Effector memory CD8-positive, alpha-beta T cell (primary cell): ENCODE measurements at regions not wholly inside any gene's neighbourhood (a gene's known extent, or its start where the extent isn't known, plus 50 kb on each side); places are given as distances from the start of the nearest gene placed in this dataset.

Experiments used
- ATAC-seq: fragments of 150-1000 bp; cut with Tn5 transposase; replicated peaks from 2 replicates; pipeline ENCODE4 v1.10.0; 2021; ENCODE audit warnings: mild to moderate bottlenecking, moderate library complexity
- DNase-seq, 3 experiments: peaks; one replicate each; pipeline ENCODE4 v3.0.0; 2021
- H3K27ac Mint-ChIP-seq, 2 donors: one replicate each; pipeline ENCODE4 v1.8.0; 2022; ENCODE audit warnings: mild to moderate bottlenecking in 2 of 2, mixed read lengths in 2 of 2, moderate library complexity in 2 of 2
- H3K27me3 Mint-ChIP-seq, 2 donors: one replicate each; pipeline ENCODE4 v1.8.0; 2022; ENCODE audit warnings: mixed read lengths in 2 of 2
- H3K36me3 Mint-ChIP-seq: one replicate; pipeline ENCODE4 v1.8.0; 2022; ENCODE audit warnings: mild to moderate bottlenecking, moderate library complexity, mixed read lengths; ENCODE audit not compliant: insufficient read depth
- H3K4me1 Mint-ChIP-seq, 2 donors: one replicate each; pipeline ENCODE4 v1.8.0; 2022; ENCODE audit warnings: low read depth in 2 of 2, mixed read lengths in 2 of 2
- H3K4me3 Mint-ChIP-seq, 2 donors: one replicate each; pipeline ENCODE4 v1.8.0; 2022; ENCODE audit warnings: mild to moderate bottlenecking in 2 of 2, mixed read lengths in 2 of 2, moderate library complexity in 2 of 2
- H3K9me3 Mint-ChIP-seq, 2 donors: one replicate each; pipeline ENCODE4 v1.8.0; 2022; ENCODE audit warnings: mixed read lengths in 2 of 2

DNA sequence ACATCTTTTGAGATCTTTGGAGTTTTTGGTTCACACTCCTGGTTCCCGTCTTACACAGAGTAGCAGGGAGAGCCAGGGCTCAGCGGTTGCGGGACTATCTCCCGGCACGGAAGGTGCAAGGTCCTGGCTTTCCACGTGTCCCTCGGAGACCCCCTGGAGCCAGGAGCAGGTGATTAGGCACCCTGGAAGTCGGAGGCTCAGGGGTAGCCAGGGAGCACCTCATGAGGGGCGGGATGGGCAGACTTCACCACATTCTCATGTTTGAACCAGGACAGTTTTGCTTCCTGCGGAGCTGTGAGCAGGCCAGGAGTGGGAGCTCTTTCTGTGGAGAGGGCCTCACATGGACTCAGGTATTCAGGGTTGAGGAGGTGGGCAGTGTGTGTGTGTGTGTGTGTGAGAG, 273.7 kb upstream of the IRX1 start:
- Mint-ChIP-seq H3K27ac (no peak overlapping the region), H3K36me3 (no peaks in the 10 kb centered on the region), H3K4me1 (no peaks in the 10 kb centered on the region), H3K27me3 (no peaks in the 10 kb centered on the region), H3K4me3 (no peak overlapping the region), H3K9me3 (no peaks in the 10 kb centered on the region)
- no peak for DNase-seq
- no peak for ATAC-seq

DNA sequence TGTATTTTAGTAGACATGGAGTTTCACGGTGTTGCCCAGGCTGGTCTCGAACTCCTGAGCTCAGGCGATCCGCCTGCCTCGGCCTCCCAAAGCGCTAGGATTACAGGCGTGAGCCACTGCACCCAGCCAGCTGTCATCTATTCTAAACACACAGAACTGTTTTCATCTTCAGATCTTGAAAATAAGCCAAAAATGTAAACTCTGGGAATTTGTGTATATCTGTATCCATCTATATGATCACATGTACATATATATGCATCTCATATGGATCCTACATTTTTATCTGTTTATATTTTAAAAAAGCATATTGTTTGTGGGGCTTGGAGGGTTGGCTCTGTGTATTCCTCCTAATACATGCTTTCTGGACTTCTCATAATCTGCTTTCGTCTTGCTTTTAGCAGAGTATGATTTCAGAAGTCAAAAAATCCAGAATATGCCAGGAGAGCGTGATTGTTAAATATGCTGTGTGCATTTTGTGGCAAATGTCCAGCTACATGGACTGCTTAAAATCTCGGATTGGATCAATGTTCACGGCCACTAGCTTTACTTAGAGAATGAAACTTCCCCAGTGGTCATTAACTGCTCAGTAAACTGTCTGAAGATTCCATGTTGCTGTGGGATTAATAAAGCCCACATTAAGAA, 274.4 kb upstream of the IRX1 start:
- no peaks in the 10 kb centered on the region for H3K9me3 Mint-ChIP-seq

DNA sequence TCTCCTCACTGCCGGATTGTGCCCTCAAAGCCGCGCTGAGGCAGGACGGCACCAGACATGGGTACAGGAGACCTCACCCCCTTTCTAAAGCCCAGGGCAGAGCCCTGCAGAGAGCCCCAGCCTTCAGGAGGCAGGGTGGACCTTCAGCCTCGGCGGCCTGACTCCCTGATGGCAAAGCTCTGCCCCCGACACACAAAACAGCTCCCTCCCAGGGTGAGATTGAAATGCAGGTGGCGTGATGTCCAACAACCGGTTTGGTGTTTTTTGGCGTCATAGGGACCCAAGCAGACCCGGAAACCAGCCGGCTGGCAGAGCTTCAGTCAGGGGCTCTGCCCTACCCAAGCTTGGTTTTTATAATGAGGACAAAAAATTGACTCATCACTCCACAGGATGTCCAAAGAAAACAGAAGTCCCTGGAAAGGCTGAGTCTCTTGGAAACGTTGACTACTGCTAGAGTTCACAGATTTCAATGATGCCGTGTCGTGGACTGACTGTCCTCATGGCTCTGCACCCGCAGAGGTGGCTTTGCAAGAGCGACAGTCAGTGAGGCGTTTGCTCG, 275.2 kb upstream of the IRX1 start:
- Mint-ChIP-seq H3K9me3 (no peaks in the 10 kb centered on the region), H3K4me1 (no peaks in the 10 kb centered on the region), H3K36me3 (no peaks in the 10 kb centered on the region), H3K27ac (no peak overlapping the region), H3K4me3 (no peak overlapping the region), H3K27me3 (no peaks in the 10 kb centered on the region)
- ATAC-seq: no peak
- DNase-seq: no peak

More for the DNA sequence above, 274.4 kb upstream of the IRX1 start:
- Mint-ChIP-seq H3K4me1 (no peaks in the 10 kb centered on the region), H3K27ac (no peak overlapping the region), H3K27me3 (no peaks in the 10 kb centered on the region), H3K4me3 (no peak overlapping the region), H3K36me3 (no peaks in the 10 kb centered on the region)
- DNase-seq: no peak
- no peak for ATAC-seq

DNA sequence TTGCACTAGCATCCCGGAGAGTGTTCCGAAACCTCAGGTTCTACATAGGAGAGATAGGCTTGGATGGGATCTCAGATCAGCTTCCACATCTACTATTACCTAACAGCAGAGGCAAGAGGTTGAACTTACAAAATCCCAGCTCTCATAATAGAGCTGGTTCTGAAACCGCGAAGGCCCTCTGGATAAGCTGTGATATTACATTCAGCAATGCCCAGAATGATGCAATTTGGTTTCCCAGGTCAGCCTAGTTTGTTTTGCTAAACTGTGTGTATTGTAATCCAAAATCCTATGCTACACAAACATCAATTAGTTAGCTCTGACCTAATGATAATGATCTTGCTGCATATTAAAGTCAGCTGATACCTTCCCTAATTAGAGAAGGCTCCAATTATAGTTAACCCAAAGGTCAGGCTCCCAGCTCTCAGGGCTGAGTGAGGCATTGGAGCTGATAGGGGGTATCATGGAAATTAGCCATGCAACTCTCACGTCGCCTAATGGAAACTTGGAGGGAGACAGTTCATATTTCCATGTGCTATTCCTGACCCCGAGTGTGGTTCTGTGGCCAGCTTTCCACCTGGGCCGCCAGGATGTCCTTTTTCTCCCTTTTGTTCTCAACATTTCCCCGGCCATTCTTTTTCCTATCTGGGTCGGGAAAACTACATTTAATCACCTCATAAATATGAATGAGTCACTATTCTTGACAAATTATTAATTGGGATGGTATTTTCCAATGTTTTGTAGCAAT, 278.4 kb upstream of the IRX1 start:
- no peak overlapping the region for H3K4me3 Mint-ChIP-seq
- no peak overlapping the region for H3K27ac Mint-ChIP-seq
- no peaks in the 10 kb centered on the region for H3K4me1 Mint-ChIP-seq
- DNase-seq (no peak), ATAC-seq (no peak)
- H3K36me3 Mint-ChIP-seq: no peaks in the 10 kb centered on the region
- H3K27me3 Mint-ChIP-seq: no peaks in the 10 kb centered on the region
- H3K9me3 Mint-ChIP-seq: no peaks in the 10 kb centered on the region

DNA sequence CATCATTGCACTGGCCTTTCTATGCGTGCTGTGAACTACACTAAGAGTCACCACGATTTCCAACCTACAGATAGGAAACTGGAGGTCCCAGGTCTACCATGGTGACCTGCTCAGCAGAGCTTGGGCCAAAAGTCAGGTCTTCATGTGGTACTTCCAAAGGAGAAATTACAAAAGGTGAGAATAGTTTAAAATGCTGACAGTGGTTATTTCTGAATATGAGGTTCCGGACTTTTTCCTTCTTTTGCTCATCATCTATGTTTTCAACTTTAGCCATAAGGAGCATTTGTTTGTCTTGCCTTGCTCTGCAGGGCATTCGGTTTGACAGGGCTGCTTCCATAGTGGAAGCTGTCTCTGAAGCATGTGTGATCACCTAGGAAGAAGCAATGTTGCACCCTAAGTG, 282.1 kb upstream of the IRX1 start:
- ATAC-seq (no peak), DNase-seq (no peak)
- Mint-ChIP-seq H3K27me3 (no peaks in the 10 kb centered on the region), H3K9me3 (peaks cover 0 to 3% of the 10 kb centered on the region in 2 donors), H3K4me1 (no peaks in the 10 kb centered on the region), H3K36me3 (no peaks in the 10 kb centered on the region), H3K4me3 (no peak overlapping the region), H3K27ac (no peak overlapping the region)

DNA sequence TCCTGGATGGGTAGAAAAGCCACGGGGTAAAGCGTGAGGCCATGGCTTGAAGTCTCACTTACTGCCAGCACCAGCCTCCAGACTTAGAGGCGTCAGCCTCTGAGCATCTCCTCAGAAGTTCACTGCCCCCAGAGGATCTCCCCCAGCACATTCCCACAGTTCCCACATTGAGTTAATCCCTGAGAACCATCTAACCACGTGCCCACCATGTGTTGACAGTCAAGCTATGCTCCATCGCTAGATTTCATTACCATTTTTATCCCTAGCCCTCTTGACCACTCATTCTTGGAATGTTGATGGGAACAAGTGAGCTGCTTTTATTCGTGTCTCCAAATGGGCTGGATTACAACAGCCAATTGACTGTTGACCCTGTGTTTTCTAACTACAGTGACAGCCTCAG, 283.3 kb upstream of the IRX1 start:
- Mint-ChIP-seq H3K4me3 (no peak overlapping the region), H3K36me3 (no peaks in the 10 kb centered on the region), H3K4me1 (no peaks in the 10 kb centered on the region), H3K27ac (no peak overlapping the region), H3K9me3 (peaks cover 0 to 3% of the 10 kb centered on the region in 2 donors), H3K27me3 (no peaks in the 10 kb centered on the region)
- no peak for ATAC-seq
- no peak for DNase-seq

DNA sequence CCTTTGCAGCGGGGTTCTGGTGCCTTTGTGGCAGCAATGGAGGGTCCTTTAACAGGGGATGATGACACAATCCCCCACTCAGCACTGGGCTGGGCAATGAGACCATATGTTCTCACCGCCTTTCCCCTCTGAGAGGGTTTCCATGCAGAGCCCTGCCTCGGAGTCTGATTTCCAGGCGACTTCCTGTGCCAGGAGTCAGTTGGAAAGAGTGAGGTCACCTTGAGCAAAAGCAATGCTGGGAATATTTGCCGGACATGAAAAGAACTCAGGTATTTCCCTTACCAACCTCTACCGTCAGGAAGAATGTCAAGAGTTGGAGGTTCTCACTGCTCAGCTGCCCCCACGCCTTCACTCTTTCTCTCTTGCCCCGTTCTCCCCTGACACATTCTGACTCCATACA, 284.2 kb upstream of the IRX1 start:
- no peaks in the 10 kb centered on the region for H3K4me1 Mint-ChIP-seq
- no peaks in the 10 kb centered on the region for H3K27me3 Mint-ChIP-seq
- no peak overlapping the region for H3K4me3 Mint-ChIP-seq
- DNase-seq (no peak), ATAC-seq (no peak)
- peaks cover 0 to 3% of the 10 kb centered on the region in 2 donors for H3K9me3 Mint-ChIP-seq
- no peaks in the 10 kb centered on the region for H3K36me3 Mint-ChIP-seq
- no peak overlapping the region for H3K27ac Mint-ChIP-seq

DNA sequence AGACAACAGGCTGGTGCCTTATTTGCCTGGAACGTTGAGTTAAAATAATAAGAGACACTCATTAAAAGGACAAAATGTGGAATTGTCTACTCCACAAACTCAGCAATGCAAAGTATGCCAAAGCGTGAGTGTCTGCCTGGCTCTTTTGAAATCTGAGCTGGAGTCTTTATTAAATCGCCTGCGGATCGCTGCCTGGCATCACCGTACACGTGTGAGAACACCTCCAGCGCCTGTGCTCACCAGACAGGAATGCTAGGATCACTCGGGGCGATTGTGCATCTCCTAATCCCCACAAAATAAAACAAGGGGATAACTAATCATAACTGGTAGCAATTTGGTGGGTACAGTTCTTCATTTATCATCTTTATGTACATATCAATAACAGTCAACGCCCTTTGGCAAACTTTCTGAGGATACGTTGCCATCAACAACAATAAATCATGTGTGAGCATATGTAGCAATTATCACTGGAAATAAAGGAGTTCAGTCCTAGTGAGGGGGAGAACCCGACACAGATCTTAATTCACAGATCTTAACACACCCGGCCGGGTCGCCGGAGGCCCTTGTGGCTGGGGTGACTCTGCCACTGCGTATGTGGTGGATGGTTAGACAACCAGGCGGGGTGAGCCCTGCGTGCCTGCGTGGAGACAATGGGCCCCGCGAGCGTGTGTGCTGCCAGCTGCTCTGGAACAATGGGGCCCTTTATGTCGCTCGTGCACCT, 284.9 kb upstream of the IRX1 start:
- H3K36me3 Mint-ChIP-seq: no peaks in the 10 kb centered on the region
- DNase-seq: no peak
- H3K9me3 Mint-ChIP-seq: peaks cover 0 to 3% of the 10 kb centered on the region in 2 donors
- H3K27ac Mint-ChIP-seq: no peak overlapping the region
- H3K4me1 Mint-ChIP-seq: no peaks in the 10 kb centered on the region
- H3K4me3 Mint-ChIP-seq: no peak overlapping the region
- no peak for ATAC-seq
- no peaks in the 10 kb centered on the region for H3K27me3 Mint-ChIP-seq

DNA sequence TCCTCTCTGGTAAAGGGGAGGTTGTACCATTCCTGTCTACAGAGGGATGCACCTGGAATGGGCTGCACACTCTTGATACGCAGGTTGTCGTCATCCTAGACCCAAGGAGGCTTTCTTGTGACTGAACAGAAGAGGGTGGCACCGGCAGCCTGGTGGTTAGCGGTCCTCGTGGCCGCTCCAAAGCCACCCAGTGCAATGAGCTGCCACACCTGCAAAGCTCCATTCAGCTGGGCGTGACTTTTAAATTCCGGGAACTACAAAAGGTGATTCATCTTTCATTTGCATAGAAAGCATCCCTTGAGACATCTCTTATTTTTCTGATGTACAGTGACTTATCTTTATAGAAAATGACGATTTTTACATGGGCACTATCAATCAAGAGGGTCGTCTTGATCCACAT, 286.1 kb upstream of the IRX1 start:
- no peaks in the 10 kb centered on the region for H3K36me3 Mint-ChIP-seq
- no peak for DNase-seq
- no peaks in the 10 kb centered on the region for H3K27me3 Mint-ChIP-seq
- H3K4me1 Mint-ChIP-seq: no peaks in the 10 kb centered on the region
- ATAC-seq: no peak
- no peak overlapping the region for H3K4me3 Mint-ChIP-seq
- H3K27ac Mint-ChIP-seq: no peak overlapping the region
- peaks cover 5 to 8% of the 10 kb centered on the region in 2 donors for H3K9me3 Mint-ChIP-seq

DNA sequence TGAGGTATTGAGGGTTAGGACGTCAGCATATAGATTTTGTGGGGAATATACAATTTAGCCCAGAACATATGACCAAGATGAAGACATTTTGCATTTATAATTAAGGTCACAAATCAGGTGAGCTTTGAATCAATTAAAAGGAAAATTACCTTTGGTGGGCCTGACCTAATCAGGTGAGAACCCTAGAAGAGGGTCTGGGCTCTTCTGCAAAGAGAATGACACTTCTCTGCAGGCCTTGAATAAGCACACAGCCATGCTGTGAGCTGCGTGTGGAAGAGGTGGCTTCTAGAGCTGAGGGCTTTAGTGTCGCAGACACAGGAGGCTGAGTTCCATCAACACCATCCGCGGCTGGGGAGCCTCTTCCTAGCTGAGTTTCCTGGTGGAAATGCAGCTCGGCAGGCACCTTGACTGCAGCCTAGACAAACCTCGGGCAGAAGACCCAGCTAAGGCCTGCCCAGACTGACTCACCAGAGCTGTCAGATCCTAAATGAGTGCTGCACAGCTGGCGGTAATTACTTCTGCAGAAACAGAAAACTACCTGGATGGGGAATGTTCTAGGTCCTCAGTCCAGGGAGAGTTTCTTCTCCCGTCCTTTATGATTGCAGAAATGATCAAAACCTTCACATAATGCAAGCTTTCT, 287.5 kb upstream of the IRX1 start:
- peaks cover 5 to 8% of the 10 kb centered on the region in 2 donors for H3K9me3 Mint-ChIP-seq
- no peaks in the 10 kb centered on the region for H3K27me3 Mint-ChIP-seq
- no peaks in the 10 kb centered on the region for H3K4me1 Mint-ChIP-seq
- H3K36me3 Mint-ChIP-seq: no peaks in the 10 kb centered on the region
- H3K27ac Mint-ChIP-seq: no peak overlapping the region
- no peak overlapping the region for H3K4me3 Mint-ChIP-seq
- ATAC-seq (no peak), DNase-seq (no peak)

DNA sequence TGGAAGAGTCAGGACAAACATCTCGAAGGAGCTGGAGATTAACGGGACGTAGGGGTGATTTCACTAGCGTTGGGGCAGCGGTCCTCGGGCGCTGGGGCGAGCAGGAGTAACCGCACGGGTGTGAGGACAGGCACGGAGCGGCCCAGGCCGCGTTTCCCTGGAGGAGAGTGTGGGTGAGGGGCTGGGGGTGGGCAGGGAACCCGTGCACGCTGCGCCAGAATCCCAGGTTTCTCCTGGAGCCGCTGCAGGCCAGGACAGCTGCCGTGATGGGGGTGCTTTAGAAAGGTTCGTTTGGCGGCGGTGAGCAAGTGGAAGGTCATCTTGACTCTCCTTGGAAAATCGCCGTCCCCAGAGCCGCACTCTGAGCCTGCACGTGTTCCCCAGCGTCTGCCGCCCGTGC, 290.2 kb upstream of the IRX1 start:
- no peak overlapping the region for H3K4me3 Mint-ChIP-seq
- peaks cover 2 to 8% of the 10 kb centered on the region in 2 donors for H3K9me3 Mint-ChIP-seq
- no peaks in the 10 kb centered on the region for H3K4me1 Mint-ChIP-seq
- H3K27me3 Mint-ChIP-seq: peaks cover 4 to 7% of the 10 kb centered on the region in 2 donors
- H3K36me3 Mint-ChIP-seq: no peaks in the 10 kb centered on the region
- DNase-seq: no peak
- no peak for ATAC-seq
- H3K27ac Mint-ChIP-seq: no peak overlapping the region

DNA sequence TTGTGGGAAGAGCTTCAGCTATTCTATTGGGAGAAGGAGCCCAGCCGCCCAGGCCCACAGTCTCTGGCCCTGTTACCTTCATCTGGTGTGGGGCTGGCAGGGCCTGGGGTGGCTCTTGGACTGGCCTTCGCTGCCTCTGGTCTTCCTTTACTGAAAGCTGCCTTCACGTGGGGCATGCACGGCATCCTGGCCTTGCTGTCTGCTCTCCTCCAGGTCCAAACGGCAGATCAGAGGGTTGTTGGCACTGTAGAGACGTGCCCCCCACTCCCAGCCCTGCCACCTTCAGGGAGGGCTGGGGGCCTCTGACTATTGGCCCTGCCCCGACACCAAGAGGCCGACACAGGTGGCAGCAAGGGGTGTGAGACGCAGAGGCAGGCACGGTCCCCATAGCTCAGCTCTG, 291.3 kb upstream of the IRX1 start:
- H3K4me3 Mint-ChIP-seq: no peak overlapping the region
- H3K27ac Mint-ChIP-seq: no peak overlapping the region
- peaks cover 4 to 7% of the 10 kb centered on the region in 2 donors for H3K27me3 Mint-ChIP-seq
- ATAC-seq (no peak), DNase-seq (no peak)
- no peaks in the 10 kb centered on the region for H3K4me1 Mint-ChIP-seq
- H3K9me3 Mint-ChIP-seq: peaks cover 2 to 8% of the 10 kb centered on the region in 2 donors
- no peaks in the 10 kb centered on the region for H3K36me3 Mint-ChIP-seq

DNA sequence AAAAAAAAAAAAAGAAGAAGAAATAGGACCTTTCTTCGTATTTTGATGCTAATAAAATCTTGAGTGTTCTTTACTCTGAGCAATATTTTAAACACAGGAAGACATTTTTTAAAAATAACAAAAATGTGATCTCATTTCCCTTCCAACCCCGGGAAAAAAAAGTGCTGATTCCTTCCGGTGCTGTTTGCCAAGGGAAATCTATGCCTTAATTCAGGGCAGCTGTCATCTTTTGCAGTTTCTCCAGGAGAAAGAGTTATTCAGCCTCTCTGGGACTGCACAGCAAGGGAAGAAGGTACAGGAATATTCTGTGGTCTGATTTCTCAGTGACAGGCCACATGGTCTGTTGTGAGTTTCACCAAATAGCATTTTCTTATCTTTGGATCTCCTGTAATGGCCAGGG, 291.9 kb upstream of the IRX1 start:
- Mint-ChIP-seq H3K9me3 (peaks cover 5 to 13% of the 10 kb centered on the region in 2 donors), H3K4me1 (no peaks in the 10 kb centered on the region), H3K27me3 (peaks cover 4 to 7% of the 10 kb centered on the region in 2 donors), H3K27ac (no peak overlapping the region), H3K4me3 (no peak overlapping the region), H3K36me3 (no peaks in the 10 kb centered on the region)
- DNase-seq (no peak), ATAC-seq (no peak)
